ENCODE measurements at regions not wholly inside any gene's neighbourhood (a gene's known extent, or its start where the extent isn't known, plus 50 kb on each side); places are given as distances from the start of the nearest gene placed in this dataset.

GRCh38 chr3:187456250-187456649, 88.1 kb downstream of the RTP4 start:
- TF ChIP-seq CTCF (optimal IDR thresholded peaks at IDR 0.05 in 1 of 3, IDR thresholded peaks at IDR 0.05 in 1 of 3, conservative IDR thresholded peaks at IDR 0.05 in 1 of 3; ENCODE audit: extremely low read depth in 1 of 3, insufficient read depth in 2 of 3, low read length in 3 of 3) (no peak), EZH2 (IDR thresholded peaks at IDR 0.05; ENCODE audit: low read length) (no peak)

Measured in keratinocyte (primary cell).